Neural crest cell (in vitro differentiated cells): ENCODE measurements at regions not wholly inside any gene's neighbourhood (a gene's known extent, or its start where the extent isn't known, plus 50 kb on each side); places are given as distances from the start of the nearest gene placed in this dataset.

Source experiments
- DNase-seq: peaks from one replicate; pipeline ENCODE4 v3.0.0; 2021; ENCODE audit warnings: low read depth, mixed read lengths, low spot score
- H3K27ac Mint-ChIP-seq: one replicate; pipeline ENCODE4 v1.8.0; 2021; ENCODE audit warnings: mild to moderate bottlenecking, mixed read lengths; ENCODE audit not compliant: unreplicated experiment
- H3K27me3 Mint-ChIP-seq: 2 replicates; pipeline ENCODE4 v1.8.0; 2021; ENCODE audit warnings: low read depth, mild to moderate bottlenecking, mixed read lengths
- H3K36me3 Mint-ChIP-seq: 2 replicates; pipeline ENCODE4 v1.8.0; 2021; ENCODE audit warnings: low read depth, mild to moderate bottlenecking, mixed read lengths
- H3K4me1 Mint-ChIP-seq: 2 replicates; pipeline ENCODE4 v1.8.0; 2021; ENCODE audit warnings: mixed read lengths
- H3K4me3 Mint-ChIP-seq: one replicate; pipeline ENCODE4 v1.8.0; 2021; ENCODE audit warnings: mild to moderate bottlenecking, mixed read lengths
- H3K9me3 Mint-ChIP-seq: 2 replicates; pipeline ENCODE4 v1.8.0; 2021; ENCODE audit warnings: mixed read lengths
- TF ChIP-seq, protein P1 (sequence below): fragments of 200-600 bp; sonication (generic); conservative IDR thresholded peaks from 2 replicates; pipeline ENCODE4 v1.5.0; 2021; ENCODE audit warnings: antibody characterized with exemption, mild to moderate bottlenecking

DNA sequence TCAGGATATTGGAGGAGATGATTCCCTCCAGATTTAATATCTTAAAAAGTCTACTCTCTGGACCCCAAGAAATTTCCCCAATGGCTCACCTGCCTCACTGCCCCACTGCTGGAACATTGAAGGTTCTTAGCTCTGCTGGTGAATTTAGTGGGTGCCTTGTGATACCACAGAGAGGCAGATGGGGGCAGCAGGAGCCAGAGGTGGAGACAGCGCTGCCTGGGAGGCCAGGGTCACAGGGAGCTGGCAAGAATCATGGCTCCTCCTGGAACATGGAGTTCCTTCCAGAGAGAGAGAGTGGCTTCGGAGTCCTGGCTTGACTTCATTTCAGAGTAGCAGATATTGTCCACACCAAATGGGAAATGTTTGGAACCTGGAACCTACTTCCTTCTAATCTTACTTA, 263.5 kb upstream of the CFAP20DC start:
- H3K27me3 Mint-ChIP-seq = no peaks in the 10 kb centered on the region
- TF ChIP-seq, protein P1, sequence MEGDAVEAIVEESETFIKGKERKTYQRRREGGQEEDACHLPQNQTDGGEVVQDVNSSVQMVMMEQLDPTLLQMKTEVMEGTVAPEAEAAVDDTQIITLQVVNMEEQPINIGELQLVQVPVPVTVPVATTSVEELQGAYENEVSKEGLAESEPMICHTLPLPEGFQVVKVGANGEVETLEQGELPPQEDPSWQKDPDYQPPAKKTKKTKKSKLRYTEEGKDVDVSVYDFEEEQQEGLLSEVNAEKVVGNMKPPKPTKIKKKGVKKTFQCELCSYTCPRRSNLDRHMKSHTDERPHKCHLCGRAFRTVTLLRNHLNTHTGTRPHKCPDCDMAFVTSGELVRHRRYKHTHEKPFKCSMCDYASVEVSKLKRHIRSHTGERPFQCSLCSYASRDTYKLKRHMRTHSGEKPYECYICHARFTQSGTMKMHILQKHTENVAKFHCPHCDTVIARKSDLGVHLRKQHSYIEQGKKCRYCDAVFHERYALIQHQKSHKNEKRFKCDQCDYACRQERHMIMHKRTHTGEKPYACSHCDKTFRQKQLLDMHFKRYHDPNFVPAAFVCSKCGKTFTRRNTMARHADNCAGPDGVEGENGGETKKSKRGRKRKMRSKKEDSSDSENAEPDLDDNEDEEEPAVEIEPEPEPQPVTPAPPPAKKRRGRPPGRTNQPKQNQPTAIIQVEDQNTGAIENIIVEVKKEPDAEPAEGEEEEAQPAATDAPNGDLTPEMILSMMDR = peak; percentile 53
- peak; percentile 27 for DNase-seq
- H3K4me1 Mint-ChIP-seq = peaks cover 10% of the 10 kb centered on the region
- no peak overlapping the region for H3K4me3 Mint-ChIP-seq
- peaks cover 2% of the 10 kb centered on the region for H3K36me3 Mint-ChIP-seq
- H3K27ac Mint-ChIP-seq = no peak overlapping the region
- H3K9me3 Mint-ChIP-seq = peaks cover 2% of the 10 kb centered on the region

DNA sequence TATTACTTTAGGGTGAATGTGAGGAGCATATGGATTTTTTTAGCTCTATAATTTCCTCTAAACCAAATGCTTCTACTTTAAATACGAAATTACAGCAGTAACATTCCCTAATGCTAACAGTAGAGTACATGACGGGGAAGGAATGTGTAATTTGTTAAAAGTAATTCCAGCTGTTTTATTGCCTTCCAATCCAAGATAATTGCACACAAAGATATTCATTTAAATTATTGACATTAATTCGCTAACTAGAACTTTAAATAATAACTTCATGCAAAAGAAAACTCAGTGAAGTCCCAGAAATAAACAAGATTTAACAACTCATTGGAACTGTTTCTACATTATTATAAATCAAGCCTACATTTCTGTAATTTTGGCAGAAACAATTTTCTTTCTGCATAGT, 261.4 kb upstream of the CFAP20DC start:
- Mint-ChIP-seq H3K27ac (no peak overlapping the region), H3K9me3 (peaks cover 2% of the 10 kb centered on the region), H3K4me1 (peaks cover 10% of the 10 kb centered on the region), H3K36me3 (peaks cover 2% of the 10 kb centered on the region), H3K4me3 (no peak overlapping the region), H3K27me3 (no peaks in the 10 kb centered on the region)
- TF ChIP-seq, protein P1 = no peak
- no peak for DNase-seq

DNA sequence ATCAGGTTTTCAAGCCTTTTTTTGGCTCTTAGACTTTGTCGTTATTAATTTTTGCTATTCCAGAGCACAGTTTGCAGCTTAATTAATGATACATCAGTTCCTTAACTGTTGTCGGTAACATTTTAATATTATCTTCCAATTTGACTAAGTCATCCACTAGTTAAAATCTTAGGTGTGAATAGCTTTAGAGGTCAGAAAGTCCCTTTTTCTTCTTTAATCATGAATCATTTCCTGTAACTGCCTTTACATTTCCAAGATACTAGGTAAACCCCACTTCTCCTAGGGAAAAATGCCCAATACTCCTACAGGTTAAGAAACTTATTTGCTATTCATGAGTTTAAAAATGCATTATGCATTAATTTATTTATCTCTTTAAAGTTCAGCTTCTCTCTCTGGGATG, 260.9 kb upstream of the CFAP20DC start:
- no peak overlapping the region for H3K27ac Mint-ChIP-seq
- peaks cover 10% of the 10 kb centered on the region for H3K4me1 Mint-ChIP-seq
- H3K4me3 Mint-ChIP-seq = no peak overlapping the region
- TF ChIP-seq, protein P1 = no peak
- peaks cover 2% of the 10 kb centered on the region for H3K36me3 Mint-ChIP-seq
- peaks cover 2% of the 10 kb centered on the region for H3K9me3 Mint-ChIP-seq
- H3K27me3 Mint-ChIP-seq = no peaks in the 10 kb centered on the region
- no peak for DNase-seq

DNA sequence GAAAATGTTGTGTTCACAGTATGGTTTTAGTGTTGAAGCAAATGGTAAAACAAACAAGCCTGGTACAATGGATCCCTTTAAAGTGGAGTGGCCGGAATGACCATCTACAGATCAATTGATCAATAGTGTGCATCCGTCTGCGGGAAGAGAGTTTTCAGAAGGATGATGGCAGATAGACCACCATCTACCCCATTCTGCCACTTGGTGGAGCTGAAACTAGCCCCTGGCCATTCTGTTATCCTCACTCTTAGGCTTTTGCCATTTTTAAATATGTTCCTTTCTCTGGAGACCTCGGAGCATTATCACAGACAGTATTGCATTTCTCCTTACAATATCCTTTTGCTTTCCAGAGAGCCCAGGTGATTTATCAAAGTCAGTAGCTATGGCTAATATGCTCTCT, 258.9 kb upstream of the CFAP20DC start:
- H3K4me3 Mint-ChIP-seq = no peak overlapping the region
- no peaks in the 10 kb centered on the region for H3K27me3 Mint-ChIP-seq
- no peaks in the 10 kb centered on the region for H3K36me3 Mint-ChIP-seq
- no peaks in the 10 kb centered on the region for H3K4me1 Mint-ChIP-seq
- peak overlapping the region; percentile 16 for H3K27ac Mint-ChIP-seq
- H3K9me3 Mint-ChIP-seq = no peaks in the 10 kb centered on the region
- TF ChIP-seq, protein P1 = peak; percentile 24
- no peak for DNase-seq

DNA sequence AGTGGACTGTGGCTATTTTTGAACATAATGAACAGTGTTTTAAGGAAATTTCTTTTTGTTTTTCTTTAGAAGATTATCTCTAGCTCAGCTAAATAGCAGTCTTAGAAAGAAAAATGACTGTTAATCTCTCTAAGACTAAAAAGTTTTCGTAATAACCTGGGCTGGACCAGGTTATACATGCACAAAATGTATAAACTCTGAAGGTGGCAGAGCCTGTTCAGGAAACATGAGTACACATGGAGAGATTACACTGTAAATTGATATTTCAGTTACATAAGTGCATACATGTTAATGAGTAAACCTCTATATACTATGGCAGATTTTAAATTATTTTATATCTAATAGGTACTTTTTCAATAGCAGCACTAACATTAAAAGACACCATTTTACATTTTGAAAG, 258.2 kb upstream of the CFAP20DC start:
- TF ChIP-seq, protein P1 = no peak
- Mint-ChIP-seq H3K4me3 (no peak overlapping the region), H3K4me1 (no peaks in the 10 kb centered on the region)

DNA sequence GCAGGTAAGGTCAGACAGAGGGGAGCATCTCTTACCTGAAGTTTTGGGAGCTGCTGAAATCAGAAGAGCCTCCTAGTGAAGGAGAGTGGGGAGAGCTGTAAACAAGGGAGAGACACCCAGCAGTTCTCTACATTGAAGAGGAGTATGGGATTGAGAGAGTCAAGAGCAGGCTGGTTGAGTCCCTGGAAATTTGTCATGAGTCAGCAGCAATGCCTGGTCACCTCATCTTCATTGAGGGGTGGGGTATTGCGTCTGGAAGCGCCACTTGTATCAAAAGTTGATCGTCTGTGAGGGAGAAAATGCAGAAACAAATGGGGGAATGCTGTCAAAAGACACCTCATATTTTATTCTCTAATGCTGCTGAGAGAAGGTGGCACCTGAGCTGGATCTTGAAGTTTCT, 256.6 kb upstream of the CFAP20DC start:
- TF ChIP-seq, protein P1 = no peak
- DNase-seq = no peak
- Mint-ChIP-seq H3K36me3 (no peaks in the 10 kb centered on the region), H3K4me3 (no peak overlapping the region), H3K4me1 (no peaks in the 10 kb centered on the region), H3K27me3 (no peaks in the 10 kb centered on the region), H3K27ac (no peak overlapping the region), H3K9me3 (no peaks in the 10 kb centered on the region)

More for the DNA sequence above, 258.2 kb upstream of the CFAP20DC start:
- H3K9me3 Mint-ChIP-seq = no peaks in the 10 kb centered on the region
- no peaks in the 10 kb centered on the region for H3K27me3 Mint-ChIP-seq
- no peak overlapping the region for H3K27ac Mint-ChIP-seq
- no peak for DNase-seq
- no peaks in the 10 kb centered on the region for H3K36me3 Mint-ChIP-seq
